Smooth muscle cell (in vitro differentiated cells): ENCODE measurements at regions not wholly inside any gene's neighbourhood (a gene's known extent, or its start where the extent isn't known, plus 50 kb on each side); places are given as distances from the start of the nearest gene placed in this dataset.

Experiments
- DNase-seq: peaks from one replicate; lab custom pipeline; 2025; ENCODE audit not compliant: unreplicated experiment; lab: John Stamatoyannopoulos, UW
- H2AFZ ChIP-seq: fragments of 200-600 bp; sonication (generic); 2 replicates; pipeline ENCODE4 v1.6.0; 2016; ENCODE audit warnings: antibody characterized with exemption, low read depth, mild to moderate bottlenecking
- H3F3A ChIP-seq: fragments of 200-600 bp; sonication (generic); 2 replicates; pipeline ENCODE4 v1.6.0; 2017; ENCODE audit warnings: antibody characterized with exemption, low read depth
- H3K27ac ChIP-seq: fragments of 200-600 bp; sonication (generic); 2 replicates; pipeline ENCODE4 v1.5.1; 2016; ENCODE audit warnings: low read depth, mild to moderate bottlenecking
- H3K27me3 ChIP-seq: fragments of 200-600 bp; sonication (generic); 2 replicates; pipeline ENCODE4 v1.6.1; 2016; ENCODE audit warnings: low read depth, mild to moderate bottlenecking
- H3K36me3 ChIP-seq: fragments of 200-600 bp; sonication (generic); 2 replicates; pipeline ENCODE4 v1.5.1; 2016; ENCODE audit warnings: low read depth
- H3K4me1 ChIP-seq: fragments of 200-600 bp; sonication (generic); 2 replicates; pipeline ENCODE4 v1.5.1; 2016; ENCODE audit warnings: low read depth
- H3K4me2 ChIP-seq: fragments of 200-600 bp; sonication (generic); 2 replicates; pipeline ENCODE4 v1.6.0; 2016; ENCODE audit warnings: mild to moderate bottlenecking
- H3K4me3 ChIP-seq: fragments of 200-600 bp; sonication (generic); 2 replicates; pipeline ENCODE4 v1.5.1; 2016; ENCODE audit warnings: mild to moderate bottlenecking
- H3K79me2 ChIP-seq: fragments of 200-600 bp; sonication (generic); 2 replicates; pipeline ENCODE4 v1.6.0; 2016; ENCODE audit warnings: low read depth, mild to moderate bottlenecking
- H3K9ac ChIP-seq: fragments of 200-600 bp; sonication (generic); 2 replicates; pipeline ENCODE4 v1.6.0; 2016; ENCODE audit warnings: low read depth
- H3K9me3 ChIP-seq: fragments of 200-600 bp; sonication (generic); replicated peaks from 2 replicates; pipeline ENCODE4 v1.5.1; 2016; ENCODE audit warnings: low read depth
- H4K20me1 ChIP-seq: fragments of 200-600 bp; sonication (generic); 2 replicates; pipeline ENCODE4 v1.6.0; 2016; ENCODE audit warnings: low read depth
- CTCF ChIP-seq: fragments of 200-600 bp; sonication (generic); IDR thresholded peaks from 2 replicates; pipeline ENCODE4 v1.5.1; 2017; ENCODE audit warnings: borderline replicate concordance, mild to moderate bottlenecking, antibody characterized with exemption; ENCODE audit not compliant: insufficient read depth, poor library complexity, severe bottlenecking
- WGBS: methylation state at CpG from one replicate; pipeline ENCODE4 v1.1.7; 2016; ENCODE audit warnings: low lambda C conversion rate; 5-methylcytosine and 5-hydroxymethylcytosine counted together

- Histone ChIP-seq H3K27ac (no peak overlapping the region), H2AFZ (peak overlapping the region; percentile 33), H4K20me1 (no peaks in the 10 kb centered on the region), H3K27me3 (no peaks in the 10 kb centered on the region), H3K4me2 (no peak overlapping the region), H3K9ac (no peak overlapping the region), H3K4me3 (no peak overlapping the region), H3K36me3 (no peaks in the 10 kb centered on the region), H3K4me1 (no peaks in the 10 kb centered on the region), H3F3A (no peaks in the 10 kb centered on the region), H3K79me2 (no peaks in the 10 kb centered on the region), H3K9me3 (no peaks in the 10 kb centered on the region)
- TF ChIP-seq CTCF: no peak
- whole genome bisulfite sequencing: 88% methylated on average over 1 of the region's 1 CpG
- no peak for DNase-seq
Measured at GRCh38 chr6:94680669-94681212, 896.6 kb upstream of the MANEA start.

GRCh38 chr6:94673251-94673650, 904.1 kb upstream of the MANEA start:
- no peak for DNase-seq
- H3F3A ChIP-seq: no peaks in the 10 kb centered on the region
- H2AFZ ChIP-seq: no peak overlapping the region
- H3K4me1 ChIP-seq: no peaks in the 10 kb centered on the region
- H3K27me3 ChIP-seq: no peaks in the 10 kb centered on the region
- no peak overlapping the region for H3K4me2 ChIP-seq
- H4K20me1 ChIP-seq: no peaks in the 10 kb centered on the region
- H3K4me3 ChIP-seq: no peak overlapping the region
- H3K79me2 ChIP-seq: no peaks in the 10 kb centered on the region
- no peaks in the 10 kb centered on the region for H3K9me3 ChIP-seq
- no peak for TF ChIP-seq CTCF
- whole genome bisulfite sequencing: 88% methylated on average over 1 of the region's 1 CpG
- no peak overlapping the region for H3K27ac ChIP-seq
- H3K9ac ChIP-seq: no peak overlapping the region
- H3K36me3 ChIP-seq: no peaks in the 10 kb centered on the region

GRCh38 chr6:94670017-94670416, 907.3 kb upstream of the MANEA start:
- WGBS: 87% methylated on average over 3 of the region's 3 CpGs
- H3K4me1 ChIP-seq: no peaks in the 10 kb centered on the region
- no peaks in the 10 kb centered on the region for H4K20me1 ChIP-seq

More at GRCh38 chr6:94670017-94670416, 907.3 kb upstream of the MANEA start:
- H3K27me3 ChIP-seq: no peaks in the 10 kb centered on the region
- no peak for TF ChIP-seq CTCF
- H3K9me3 ChIP-seq: no peaks in the 10 kb centered on the region
- no peaks in the 10 kb centered on the region for H3F3A ChIP-seq
- no peaks in the 10 kb centered on the region for H3K79me2 ChIP-seq
- H3K9ac ChIP-seq: no peak overlapping the region
- no peak overlapping the region for H3K4me3 ChIP-seq
- no peak overlapping the region for H3K27ac ChIP-seq
- no peak for DNase-seq
- no peak overlapping the region for H2AFZ ChIP-seq
- H3K36me3 ChIP-seq: no peaks in the 10 kb centered on the region
- no peak overlapping the region for H3K4me2 ChIP-seq
